Upper lobe of right lung (tissue), 1 donor: ENCODE measurements at regions not wholly inside any gene's neighbourhood (a gene's known extent, or its start where the extent isn't known, plus 50 kb on each side); places are given as distances from the start of the nearest gene placed in this dataset.

Experiments used
- ATAC-seq: fragments of 200-7000 bp; cut with Tn5 transposase; one replicate; pipeline ENCODE4 v1.9.1; 2020; ENCODE audit warnings: mild to moderate bottlenecking, moderate library complexity
- DNase-seq: peaks from one replicate; pipeline ENCODE4 v3.0.0-alpha.2; 2020
- H3K27ac ChIP-seq: fragments of 200-600 bp; one replicate; pipeline ENCODE4 v1.8.0; 2022
- H3K27me3 ChIP-seq: fragments of 200-600 bp; one replicate; pipeline ENCODE4 v1.8.0; 2022; ENCODE audit warnings: mild to moderate bottlenecking
- H3K36me3 ChIP-seq: fragments of 200-600 bp; one replicate; pipeline ENCODE4 v1.8.0; 2022
- H3K4me1 ChIP-seq: fragments of 200-600 bp; one replicate; pipeline ENCODE4 v1.8.0; 2022
- H3K4me3 ChIP-seq: fragments of 200-600 bp; one replicate; pipeline ENCODE4 v1.8.0; 2022; ENCODE audit warnings: mild to moderate bottlenecking
- H3K9me3 ChIP-seq: fragments of 200-600 bp; one replicate; pipeline ENCODE4 v1.8.0; 2022
- intact Hi-C: fragments of 100-400 bp; cut with DNase I; formaldehyde crosslinking; loops from one replicate; pipeline ENCODE4 v1.11.0; 2022
- TF ChIP-seq, protein P1 (sequence below): fragments of 200-600 bp; IDR thresholded peaks from one replicate; pipeline ENCODE4 v1.8.0; 2022; ENCODE audit warnings: antibody characterized with exemption
- donor health status: DM: no; HTN: yes; CAD: no; lungs with severe emphysema.

DNA sequence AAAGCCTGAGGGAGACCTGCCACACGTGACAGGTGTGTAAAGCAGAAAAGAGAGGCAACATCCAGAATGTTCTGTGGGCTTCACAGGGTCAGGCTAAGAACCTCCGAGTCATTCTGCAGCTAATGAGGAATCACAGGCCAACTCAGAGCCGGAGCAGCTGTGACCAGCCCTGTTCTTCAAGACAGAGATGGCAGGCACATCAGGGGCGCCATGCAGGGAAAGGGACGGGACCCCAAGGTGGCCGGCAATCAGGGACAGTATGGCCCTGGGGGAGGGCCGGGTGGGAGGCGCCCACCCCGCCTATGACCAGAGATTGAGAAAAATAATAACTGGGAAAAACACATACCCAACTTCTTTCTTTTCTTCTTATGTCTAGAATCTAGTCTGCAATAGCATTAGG lies 316.7 kb upstream of the SALL3 start:
- intact Hi-C loops: no loop called here
- TF ChIP-seq, protein P1, sequence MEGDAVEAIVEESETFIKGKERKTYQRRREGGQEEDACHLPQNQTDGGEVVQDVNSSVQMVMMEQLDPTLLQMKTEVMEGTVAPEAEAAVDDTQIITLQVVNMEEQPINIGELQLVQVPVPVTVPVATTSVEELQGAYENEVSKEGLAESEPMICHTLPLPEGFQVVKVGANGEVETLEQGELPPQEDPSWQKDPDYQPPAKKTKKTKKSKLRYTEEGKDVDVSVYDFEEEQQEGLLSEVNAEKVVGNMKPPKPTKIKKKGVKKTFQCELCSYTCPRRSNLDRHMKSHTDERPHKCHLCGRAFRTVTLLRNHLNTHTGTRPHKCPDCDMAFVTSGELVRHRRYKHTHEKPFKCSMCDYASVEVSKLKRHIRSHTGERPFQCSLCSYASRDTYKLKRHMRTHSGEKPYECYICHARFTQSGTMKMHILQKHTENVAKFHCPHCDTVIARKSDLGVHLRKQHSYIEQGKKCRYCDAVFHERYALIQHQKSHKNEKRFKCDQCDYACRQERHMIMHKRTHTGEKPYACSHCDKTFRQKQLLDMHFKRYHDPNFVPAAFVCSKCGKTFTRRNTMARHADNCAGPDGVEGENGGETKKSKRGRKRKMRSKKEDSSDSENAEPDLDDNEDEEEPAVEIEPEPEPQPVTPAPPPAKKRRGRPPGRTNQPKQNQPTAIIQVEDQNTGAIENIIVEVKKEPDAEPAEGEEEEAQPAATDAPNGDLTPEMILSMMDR: no peak
- DNase-seq: no peak

DNA sequence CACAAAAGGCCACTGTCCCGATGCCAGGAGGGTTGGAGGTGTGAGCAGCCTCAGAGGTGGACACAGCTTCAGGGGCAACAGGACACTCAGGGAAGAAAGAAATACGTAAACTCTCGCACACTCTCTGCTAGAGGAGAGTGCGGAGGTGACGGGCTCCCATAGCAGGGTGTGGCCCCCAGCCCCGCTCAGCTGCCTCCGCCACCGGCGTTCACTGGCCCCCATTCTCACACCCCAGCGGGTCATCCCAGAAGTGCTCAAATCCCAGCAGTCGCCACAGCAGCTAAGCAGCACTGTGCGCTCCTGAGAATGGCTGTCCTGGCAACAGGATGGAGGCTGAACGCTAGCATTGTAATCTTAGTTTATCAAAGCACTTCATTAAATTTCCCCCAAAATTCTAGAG lies 315.6 kb upstream of the SALL3 start:
- Histone ChIP-seq H3K36me3 (no peaks in the 10 kb centered on the region), H3K4me1 (no peaks in the 10 kb centered on the region), H3K4me3 (no peak overlapping the region), H3K27me3 (no peaks in the 10 kb centered on the region), H3K9me3 (no peaks in the 10 kb centered on the region), H3K27ac (no peak overlapping the region)
- DNase-seq: no peak
- TF ChIP-seq, protein P1: no peak
- intact Hi-C loops: no loop called here
- ATAC-seq: no peak

More for the DNA sequence above, 316.7 kb upstream of the SALL3 start:
- H3K36me3 ChIP-seq: no peaks in the 10 kb centered on the region
- H3K4me1 ChIP-seq: no peaks in the 10 kb centered on the region
- ATAC-seq: no peak
- no peak overlapping the region for H3K4me3 ChIP-seq
- H3K9me3 ChIP-seq: no peaks in the 10 kb centered on the region
- no peaks in the 10 kb centered on the region for H3K27me3 ChIP-seq
- no peak overlapping the region for H3K27ac ChIP-seq

DNA sequence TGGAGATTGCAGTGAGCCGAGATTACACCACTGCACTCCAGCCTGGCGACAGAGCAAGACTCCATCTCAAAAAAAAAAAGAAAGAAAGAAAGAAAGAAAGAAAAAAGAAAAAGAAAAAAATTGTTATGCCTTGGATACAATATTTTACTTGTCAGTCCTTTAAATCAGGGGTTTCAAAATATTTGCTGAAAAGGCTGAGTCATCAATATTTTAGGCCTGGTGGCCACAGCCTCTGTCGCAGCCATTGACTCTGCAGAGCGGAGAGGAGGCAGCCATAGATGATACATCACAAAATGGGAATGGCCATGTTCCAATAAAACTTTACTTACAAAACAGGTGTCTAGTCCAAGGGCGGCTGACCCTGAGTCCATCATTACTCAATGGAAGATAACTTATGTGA lies 314.8 kb upstream of the SALL3 start:
- TF ChIP-seq, protein P1: no peak
- Histone ChIP-seq H3K9me3 (no peaks in the 10 kb centered on the region), H3K4me1 (no peaks in the 10 kb centered on the region), H3K27me3 (no peaks in the 10 kb centered on the region), H3K4me3 (no peak overlapping the region), H3K36me3 (no peaks in the 10 kb centered on the region), H3K27ac (no peak overlapping the region)
- DNase-seq (no peak), ATAC-seq (no peak)
- intact Hi-C loops: no loop called here

DNA sequence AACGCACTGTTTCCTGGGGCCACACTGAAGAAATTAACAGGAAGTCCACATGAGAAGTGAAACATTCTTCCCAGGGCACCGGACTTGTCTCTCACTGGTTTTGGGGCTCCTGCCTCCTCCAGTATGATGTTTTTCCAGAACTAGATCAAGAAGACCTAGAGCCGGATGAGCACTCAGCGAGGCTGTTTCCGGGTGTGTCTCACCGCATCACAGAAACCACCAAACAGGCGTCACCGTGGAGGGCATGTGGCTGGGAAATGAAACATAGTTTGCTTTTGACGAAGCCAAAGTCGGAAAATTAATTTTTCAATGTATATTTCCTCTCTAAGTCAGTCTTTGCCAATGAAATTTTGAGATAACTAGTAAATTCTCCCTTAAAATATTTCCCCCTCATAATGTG lies 314.0 kb upstream of the SALL3 start:
- Histone ChIP-seq H3K27ac (no peak overlapping the region), H3K27me3 (no peaks in the 10 kb centered on the region), H3K4me3 (no peak overlapping the region), H3K4me1 (no peaks in the 10 kb centered on the region), H3K9me3 (no peaks in the 10 kb centered on the region), H3K36me3 (no peaks in the 10 kb centered on the region)
- ATAC-seq (no peak), DNase-seq (no peak)
- intact Hi-C loops: no loop called here
- TF ChIP-seq, protein P1: no peak

DNA sequence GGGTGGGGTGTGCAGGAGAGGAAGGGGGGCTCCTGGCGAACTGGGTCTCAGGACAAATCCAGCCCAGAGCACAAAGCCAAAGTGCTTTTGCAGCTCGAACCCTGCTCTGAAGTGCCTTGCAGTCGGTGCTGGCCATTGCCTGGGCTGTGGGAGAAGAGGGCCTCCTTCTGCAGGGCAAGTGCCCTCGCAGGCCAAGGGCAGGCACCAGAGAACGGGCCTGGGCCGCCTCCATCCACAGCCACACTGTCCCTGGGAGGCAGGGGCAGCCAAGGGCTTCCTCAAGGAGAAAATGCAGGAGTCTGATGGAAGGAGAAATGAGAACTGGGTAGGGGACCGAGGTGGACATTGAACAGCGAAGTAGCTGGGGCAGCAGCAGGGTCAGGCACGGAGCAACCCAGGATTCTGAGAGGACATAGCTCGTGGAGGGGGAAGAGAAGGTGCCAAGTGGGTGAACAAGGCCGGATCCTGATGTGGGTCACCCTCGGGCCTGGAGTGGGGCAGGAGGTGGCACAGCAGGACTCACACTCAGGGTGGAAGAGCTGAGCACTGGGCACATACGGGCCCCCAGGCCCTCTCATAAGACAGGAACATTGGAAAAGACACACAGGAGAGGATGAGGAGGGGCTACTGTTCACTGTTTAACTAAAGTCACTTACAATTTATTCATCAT lies 312.8 kb upstream of the SALL3 start:
- no peaks in the 10 kb centered on the region for H3K4me1 ChIP-seq
- ATAC-seq (no peak), DNase-seq (peak; percentile 47)
- intact Hi-C loops: no loop called here
- H3K4me3 ChIP-seq: no peak overlapping the region
- no peaks in the 10 kb centered on the region for H3K27me3 ChIP-seq
- H3K27ac ChIP-seq: no peak overlapping the region
- TF ChIP-seq, protein P1: no peak
- no peaks in the 10 kb centered on the region for H3K36me3 ChIP-seq
- H3K9me3 ChIP-seq: no peaks in the 10 kb centered on the region
